ENCODE measurements at regions not wholly inside any gene's neighbourhood (a gene's known extent, or its start where the extent isn't known, plus 50 kb on each side); places are given as distances from the start of the nearest gene placed in this dataset.

DNA sequence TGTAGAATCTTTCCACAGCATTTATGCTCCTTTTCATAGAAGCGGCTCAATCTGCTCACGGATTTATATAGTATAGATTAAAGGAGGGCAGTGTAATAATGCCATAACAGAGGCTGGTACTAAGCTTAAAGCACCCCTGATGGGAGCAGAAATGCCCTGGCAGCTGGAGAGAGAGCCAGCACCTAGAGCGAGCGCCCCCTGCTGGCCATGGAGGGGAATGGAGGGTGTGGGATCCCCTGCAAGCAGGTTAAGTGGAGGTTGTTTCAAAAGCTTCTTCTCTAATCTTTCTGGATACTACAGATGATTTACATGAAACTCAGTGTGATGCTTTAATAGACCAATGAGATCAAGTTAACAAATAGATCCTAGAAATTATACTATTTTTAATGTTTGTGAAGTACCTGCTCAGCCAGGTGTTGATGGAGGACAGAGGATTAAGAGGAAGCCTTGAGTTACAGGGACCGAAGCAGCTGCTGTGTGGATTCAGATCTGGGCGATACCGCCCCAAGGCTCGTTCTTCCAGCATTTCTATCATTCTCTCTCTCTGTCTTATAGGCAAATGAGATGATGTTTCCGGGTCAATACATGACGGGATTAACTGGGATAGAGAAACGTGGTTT is 1519.3 kb upstream of the TMEM132C start:
- TF ChIP-seq EZH2 (IDR thresholded peaks at IDR 0.05; ENCODE audit: insufficient read depth, poor library complexity, severe bottlenecking) (no peak), EZH2phosphoT487 (IDR thresholded peaks at IDR 0.05; ENCODE audit: insufficient read depth, low read depth) (no peak)

All from GM23248 (cell line).